ENCODE measurements at regions not wholly inside any gene's neighbourhood (a gene's known extent, or its start where the extent isn't known, plus 50 kb on each side); places are given as distances from the start of the nearest gene placed in this dataset.

DNA sequence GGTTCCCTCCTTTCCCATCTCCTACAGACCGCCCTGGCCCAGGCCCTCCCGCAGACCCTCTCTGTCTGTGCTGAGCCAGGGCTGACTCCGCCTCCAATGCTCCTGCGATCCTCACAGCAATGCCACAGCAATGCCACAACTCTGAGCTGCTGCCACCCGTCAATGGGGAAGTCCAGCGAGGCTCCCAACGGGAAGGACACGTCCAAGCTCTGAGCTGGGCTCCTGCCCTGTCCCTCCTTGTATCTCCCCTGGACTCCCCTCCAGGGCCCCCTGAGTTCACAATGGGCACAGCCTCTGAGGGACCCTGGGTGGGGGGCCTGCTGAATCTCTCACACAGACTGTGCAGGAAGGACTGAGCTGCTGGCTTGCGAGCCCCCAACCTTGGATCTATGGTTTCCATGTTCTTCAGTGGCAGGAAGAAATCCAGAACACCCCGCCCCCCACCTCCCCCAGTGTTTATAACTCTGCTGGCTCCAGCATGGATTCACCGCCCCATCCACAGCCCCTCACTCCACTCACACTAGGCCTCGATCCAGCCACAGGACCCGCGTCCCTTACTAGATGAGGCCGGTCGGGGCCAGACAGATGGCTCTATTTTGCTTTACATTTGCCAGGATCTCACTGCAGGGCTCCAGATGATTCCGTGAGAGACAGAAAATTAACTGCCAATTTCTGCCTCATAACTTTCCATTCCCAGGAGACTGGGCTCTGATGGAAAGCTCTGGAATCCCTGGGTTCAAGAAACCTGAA is 338.0 kb downstream of the MATN1 start:
- Histone ChIP-seq H3K79me2 (ENCODE audit: insufficient read depth, low read depth) (no peaks in the 10 kb centered on the region), H3K4me2 (no peak overlapping the region), H3K4me3 (IDR thresholded peaks at IDR 0.05; ENCODE audit: insufficient read depth, low read depth, low read length) (no peak overlapping the region), H2AFZ (ENCODE audit: low read depth) (no peak overlapping the region), H3K4me1 (ENCODE audit: low read depth, poor library complexity, severe bottlenecking) (no peaks in the 10 kb centered on the region), H3K27ac (no peak overlapping the region), H3K36me3 (ENCODE audit: insufficient read depth) (no peaks in the 10 kb centered on the region), H3K9ac (no peak overlapping the region), H3K27me3 (ENCODE audit: insufficient read depth, low read depth) (no peaks in the 10 kb centered on the region; the same call in 1 of the 2 replicates), H4K20me1 (ENCODE audit: insufficient read depth) (no peaks in the 10 kb centered on the region)
- TF ChIP-seq, protein P1, sequence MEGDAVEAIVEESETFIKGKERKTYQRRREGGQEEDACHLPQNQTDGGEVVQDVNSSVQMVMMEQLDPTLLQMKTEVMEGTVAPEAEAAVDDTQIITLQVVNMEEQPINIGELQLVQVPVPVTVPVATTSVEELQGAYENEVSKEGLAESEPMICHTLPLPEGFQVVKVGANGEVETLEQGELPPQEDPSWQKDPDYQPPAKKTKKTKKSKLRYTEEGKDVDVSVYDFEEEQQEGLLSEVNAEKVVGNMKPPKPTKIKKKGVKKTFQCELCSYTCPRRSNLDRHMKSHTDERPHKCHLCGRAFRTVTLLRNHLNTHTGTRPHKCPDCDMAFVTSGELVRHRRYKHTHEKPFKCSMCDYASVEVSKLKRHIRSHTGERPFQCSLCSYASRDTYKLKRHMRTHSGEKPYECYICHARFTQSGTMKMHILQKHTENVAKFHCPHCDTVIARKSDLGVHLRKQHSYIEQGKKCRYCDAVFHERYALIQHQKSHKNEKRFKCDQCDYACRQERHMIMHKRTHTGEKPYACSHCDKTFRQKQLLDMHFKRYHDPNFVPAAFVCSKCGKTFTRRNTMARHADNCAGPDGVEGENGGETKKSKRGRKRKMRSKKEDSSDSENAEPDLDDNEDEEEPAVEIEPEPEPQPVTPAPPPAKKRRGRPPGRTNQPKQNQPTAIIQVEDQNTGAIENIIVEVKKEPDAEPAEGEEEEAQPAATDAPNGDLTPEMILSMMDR (conservative IDR thresholded peaks at IDR 0.05; ENCODE audit: low read depth, low read length): no peak

GRCh38 chr1:30384286-30385245 is 338.8 kb downstream of the MATN1 start:
- Histone ChIP-seq H4K20me1 (ENCODE audit: insufficient read depth) (no peaks in the 10 kb centered on the region), H3K79me2 (ENCODE audit: insufficient read depth, low read depth) (no peaks in the 10 kb centered on the region)

DNA sequence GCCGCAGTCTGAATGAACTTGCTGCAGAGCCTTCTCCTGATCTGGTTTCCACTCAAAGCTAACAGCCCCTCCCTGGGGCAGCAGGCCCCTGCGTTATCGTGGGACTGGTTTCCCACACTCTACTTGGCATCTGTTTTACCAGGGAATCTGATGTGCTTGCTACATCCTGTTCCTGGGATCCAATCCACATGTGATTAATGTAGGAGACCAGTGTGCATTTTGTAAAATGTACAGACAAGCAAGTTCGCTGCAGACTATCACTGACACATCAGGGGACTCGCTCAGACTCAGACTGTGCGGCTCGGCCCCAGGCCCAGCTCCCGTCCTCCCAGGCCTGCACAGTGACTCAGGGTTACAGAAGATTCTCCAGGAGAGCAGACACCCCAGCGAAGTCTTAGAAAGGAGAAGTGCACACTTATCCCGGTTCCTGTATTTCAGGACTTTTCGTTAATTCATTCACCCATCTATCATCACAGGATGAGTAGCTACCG is 340.1 kb downstream of the MATN1 start:
- no peaks in the 10 kb centered on the region for H3K79me2 ChIP-seq (ENCODE audit: insufficient read depth, low read depth)
- H3K27me3 ChIP-seq (ENCODE audit: insufficient read depth, low read depth): no peaks in the 10 kb centered on the region; the same call in 1 of the 2 replicates
- H3K4me1 ChIP-seq (ENCODE audit: low read depth, poor library complexity, severe bottlenecking): no peaks in the 10 kb centered on the region
- no peak overlapping the region for H3K9ac ChIP-seq
- H3K4me2 ChIP-seq: no peak overlapping the region
- no peaks in the 10 kb centered on the region for H3K36me3 ChIP-seq (ENCODE audit: insufficient read depth)
- H4K20me1 ChIP-seq (ENCODE audit: insufficient read depth): no peaks in the 10 kb centered on the region
- H2AFZ ChIP-seq (ENCODE audit: low read depth): no peak overlapping the region
- TF ChIP-seq, protein P1 (conservative IDR thresholded peaks at IDR 0.05; ENCODE audit: low read depth, low read length): no peak
- no peak overlapping the region for H3K4me3 ChIP-seq (IDR thresholded peaks at IDR 0.05; ENCODE audit: insufficient read depth, low read depth, low read length)
- no peak overlapping the region for H3K27ac ChIP-seq

More at GRCh38 chr1:30384286-30385245, 338.8 kb downstream of the MATN1 start:
- H3K27ac ChIP-seq: no peak overlapping the region
- TF ChIP-seq, protein P1 (conservative IDR thresholded peaks at IDR 0.05; ENCODE audit: low read depth, low read length): no peak
- H2AFZ ChIP-seq (ENCODE audit: low read depth): no peak overlapping the region
- H3K4me2 ChIP-seq: no peak overlapping the region
- H3K36me3 ChIP-seq (ENCODE audit: insufficient read depth): no peaks in the 10 kb centered on the region
- H3K27me3 ChIP-seq (ENCODE audit: insufficient read depth, low read depth): no peaks in the 10 kb centered on the region; the same call in 1 of the 2 replicates
- H3K4me1 ChIP-seq (ENCODE audit: low read depth, poor library complexity, severe bottlenecking): no peaks in the 10 kb centered on the region
- H3K9ac ChIP-seq: no peak overlapping the region
- H3K4me3 ChIP-seq (IDR thresholded peaks at IDR 0.05; ENCODE audit: insufficient read depth, low read depth, low read length): no peak overlapping the region

DNA sequence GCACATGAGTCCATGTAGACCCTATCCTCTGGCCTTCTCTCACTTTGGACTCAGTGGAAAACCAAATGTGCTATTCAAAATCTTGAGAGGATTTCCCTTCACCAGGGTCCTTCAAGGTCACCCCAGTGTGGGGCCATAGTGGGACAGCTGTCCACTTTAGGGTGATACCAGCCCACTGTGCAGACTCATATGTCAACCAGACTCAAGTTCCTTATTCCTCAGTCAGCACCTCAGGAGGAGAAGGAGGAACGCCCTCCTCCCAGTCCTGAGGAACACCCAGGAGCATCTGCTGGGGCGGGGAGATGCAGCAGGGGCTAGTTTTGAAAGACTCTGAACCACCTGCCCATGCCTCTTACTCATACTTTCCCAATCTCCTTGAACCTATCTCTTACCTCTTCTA is 340.9 kb downstream of the MATN1 start:
- no peaks in the 10 kb centered on the region for H4K20me1 ChIP-seq (ENCODE audit: insufficient read depth)
- TF ChIP-seq, protein P1 (conservative IDR thresholded peaks at IDR 0.05; ENCODE audit: low read depth, low read length): no peak

More for the DNA sequence above, 340.9 kb downstream of the MATN1 start:
- no peaks in the 10 kb centered on the region; the same call in 1 of the 2 replicates for H3K27me3 ChIP-seq (ENCODE audit: insufficient read depth, low read depth)
- H3K36me3 ChIP-seq (ENCODE audit: insufficient read depth): no peaks in the 10 kb centered on the region
- H3K27ac ChIP-seq: no peak overlapping the region
- no peak overlapping the region for H3K4me3 ChIP-seq (IDR thresholded peaks at IDR 0.05; ENCODE audit: insufficient read depth, low read depth, low read length)
- H2AFZ ChIP-seq (ENCODE audit: low read depth): no peak overlapping the region
- no peak overlapping the region for H3K4me2 ChIP-seq
- H3K4me1 ChIP-seq (ENCODE audit: low read depth, poor library complexity, severe bottlenecking): no peaks in the 10 kb centered on the region
- H3K79me2 ChIP-seq (ENCODE audit: insufficient read depth, low read depth): no peaks in the 10 kb centered on the region
- no peak overlapping the region for H3K9ac ChIP-seq

All from KMS-11 (cell line).